ENCODE measurements at regions not wholly inside any gene's neighbourhood (a gene's known extent, or its start where the extent isn't known, plus 50 kb on each side); places are given as distances from the start of the nearest gene placed in this dataset.

DNA sequence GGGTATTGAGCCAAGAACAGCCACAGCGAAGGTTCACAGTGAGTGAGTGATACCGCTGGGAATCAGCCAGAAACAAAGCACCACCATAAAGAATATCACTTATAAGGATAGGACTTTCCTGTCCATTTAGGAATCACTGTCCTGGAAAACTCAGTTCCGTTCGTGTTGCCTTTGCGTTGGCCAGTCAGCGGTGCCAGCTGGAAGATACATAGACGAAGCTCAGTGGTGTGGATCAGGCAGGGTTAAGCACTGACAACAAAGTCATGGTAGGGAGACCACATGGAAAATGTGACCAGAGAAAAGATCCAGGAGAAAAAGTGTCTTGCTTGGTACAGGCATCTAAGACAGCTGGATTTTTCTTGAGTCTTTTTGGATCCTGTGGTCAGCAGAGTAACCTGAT, 579.7 kb upstream of the DPP6 start:
- TF ChIP-seq TAF1 (IDR thresholded peaks at IDR 0.05; ENCODE audit: low read depth) (no peak), FOXM1 (IDR thresholded peaks at IDR 0.05; ENCODE audit: borderline replicate concordance, low read depth) (no peak), CEBPB (IDR thresholded peaks at IDR 0.05) (no peak), ZBTB7A (IDR thresholded peaks at IDR 0.05; ENCODE audit: low read depth) (no peak), CREB1 (IDR thresholded peaks at IDR 0.05; ENCODE audit: low read depth) (no peak)
- TF ChIP-seq, protein P1, sequence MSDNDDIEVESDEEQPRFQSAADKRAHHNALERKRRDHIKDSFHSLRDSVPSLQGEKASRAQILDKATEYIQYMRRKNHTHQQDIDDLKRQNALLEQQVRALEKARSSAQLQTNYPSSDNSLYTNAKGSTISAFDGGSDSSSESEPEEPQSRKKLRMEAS (IDR thresholded peaks at IDR 0.05) = no peak
- TF ChIP-seq, protein P2, sequence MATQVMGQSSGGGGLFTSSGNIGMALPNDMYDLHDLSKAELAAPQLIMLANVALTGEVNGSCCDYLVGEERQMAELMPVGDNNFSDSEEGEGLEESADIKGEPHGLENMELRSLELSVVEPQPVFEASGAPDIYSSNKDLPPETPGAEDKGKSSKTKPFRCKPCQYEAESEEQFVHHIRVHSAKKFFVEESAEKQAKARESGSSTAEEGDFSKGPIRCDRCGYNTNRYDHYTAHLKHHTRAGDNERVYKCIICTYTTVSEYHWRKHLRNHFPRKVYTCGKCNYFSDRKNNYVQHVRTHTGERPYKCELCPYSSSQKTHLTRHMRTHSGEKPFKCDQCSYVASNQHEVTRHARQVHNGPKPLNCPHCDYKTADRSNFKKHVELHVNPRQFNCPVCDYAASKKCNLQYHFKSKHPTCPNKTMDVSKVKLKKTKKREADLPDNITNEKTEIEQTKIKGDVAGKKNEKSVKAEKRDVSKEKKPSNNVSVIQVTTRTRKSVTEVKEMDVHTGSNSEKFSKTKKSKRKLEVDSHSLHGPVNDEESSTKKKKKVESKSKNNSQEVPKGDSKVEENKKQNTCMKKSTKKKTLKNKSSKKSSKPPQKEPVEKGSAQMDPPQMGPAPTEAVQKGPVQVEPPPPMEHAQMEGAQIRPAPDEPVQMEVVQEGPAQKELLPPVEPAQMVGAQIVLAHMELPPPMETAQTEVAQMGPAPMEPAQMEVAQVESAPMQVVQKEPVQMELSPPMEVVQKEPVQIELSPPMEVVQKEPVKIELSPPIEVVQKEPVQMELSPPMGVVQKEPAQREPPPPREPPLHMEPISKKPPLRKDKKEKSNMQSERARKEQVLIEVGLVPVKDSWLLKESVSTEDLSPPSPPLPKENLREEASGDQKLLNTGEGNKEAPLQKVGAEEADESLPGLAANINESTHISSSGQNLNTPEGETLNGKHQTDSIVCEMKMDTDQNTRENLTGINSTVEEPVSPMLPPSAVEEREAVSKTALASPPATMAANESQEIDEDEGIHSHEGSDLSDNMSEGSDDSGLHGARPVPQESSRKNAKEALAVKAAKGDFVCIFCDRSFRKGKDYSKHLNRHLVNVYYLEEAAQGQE (IDR thresholded peaks at IDR 0.05; ENCODE audit: low read depth) = no peak
